Coronary artery (tissue), 2 donors: ENCODE measurements at regions not wholly inside any gene's neighbourhood (a gene's known extent, or its start where the extent isn't known, plus 50 kb on each side); places are given as distances from the start of the nearest gene placed in this dataset.

ENCODE experiments used
- DNase-seq: peaks from one replicate; pipeline ENCODE4 v3.0.0-alpha.2; 2017; ENCODE audit warnings: low spot score
- H3K27ac ChIP-seq, 2 donors: fragments of 200-600 bp; sonication (generic); one replicate each; pipeline ENCODE4 v1.5.1; 2016 to 2019
- H3K4me3 ChIP-seq: fragments of 200-600 bp; sonication (generic); 2 replicates; pipeline ENCODE4 v1.5.1; 2016; ENCODE audit warnings: mild to moderate bottlenecking, moderate library complexity
- CTCF ChIP-seq: fragments of 200-600 bp; sonication (generic); IDR thresholded peaks from one replicate; pipeline ENCODE4 v1.5.1; 2019; ENCODE audit warnings: antibody characterized with exemption

- no peak for TF ChIP-seq CTCF
- DNase-seq, result no peak
These were observed 1877.7 kb upstream of the ACO1 start for GRCh38 chr9:30506749-30507148.

GRCh38 chr9:30507166-30507565 lies 1877.3 kb upstream of the ACO1 start:
- TF ChIP-seq CTCF, result no peak
- DNase-seq, result no peak
- no peak overlapping the region for H3K4me3 ChIP-seq
- H3K27ac ChIP-seq, result no peak overlapping the region

More at GRCh38 chr9:30506749-30507148, 1877.7 kb upstream of the ACO1 start:
- no peak overlapping the region for H3K27ac ChIP-seq
- no peak overlapping the region for H3K4me3 ChIP-seq

GRCh38 chr9:30511666-30512065 lies 1872.8 kb upstream of the ACO1 start:
- H3K4me3 ChIP-seq, result no peak overlapping the region
- no peak for TF ChIP-seq CTCF
- H3K27ac ChIP-seq, result no peak overlapping the region
- no peak for DNase-seq

- DNase-seq, result no peak
- no peak overlapping the region for H3K27ac ChIP-seq
- no peak overlapping the region for H3K4me3 ChIP-seq
- TF ChIP-seq CTCF, result no peak
These were observed 1865.3 kb upstream of the ACO1 start for GRCh38 chr9:30519166-30519565.

- Histone ChIP-seq H3K27ac (no peak overlapping the region), H3K4me3 (no peak overlapping the region)
- no peak for DNase-seq
- no peak for TF ChIP-seq CTCF
These were observed 1864.7 kb upstream of the ACO1 start for GRCh38 chr9:30519756-30520155.

GRCh38 chr9:30522061-30522460 lies 1862.4 kb upstream of the ACO1 start:
- H3K4me3 ChIP-seq, result no peak overlapping the region
- no peak for DNase-seq
- no peak overlapping the region for H3K27ac ChIP-seq
- TF ChIP-seq CTCF, result no peak

GRCh38 chr9:30522486-30522885 lies 1862.0 kb upstream of the ACO1 start:
- no peak overlapping the region for H3K4me3 ChIP-seq
- H3K27ac ChIP-seq, result no peak overlapping the region
- no peak for TF ChIP-seq CTCF
- no peak for DNase-seq
